ENCODE measurements at regions not wholly inside any gene's neighbourhood (a gene's known extent, or its start where the extent isn't known, plus 50 kb on each side); places are given as distances from the start of the nearest gene placed in this dataset.

- TF ChIP-seq GATAD2A (IDR thresholded peaks at IDR 0.05) (no peak), POLR2A (conservative IDR thresholded peaks at IDR 0.05) (no peak), CTCF (IDR thresholded peaks at IDR 0.05 in 2 of 3, conservative IDR thresholded peaks at IDR 0.05 in 1 of 3; ENCODE audit: insufficient read depth in 2 of 3, low read depth in 1 of 3, low read length in 3 of 3) (no peak), EZH2 (IDR thresholded peaks at IDR 0.05; ENCODE audit: borderline replicate concordance, low read depth, low read length) (no peak), IRF1 (CRISPR knock-in tag; IDR thresholded peaks at IDR 0.05; ENCODE audit: borderline replicate concordance) (no peak), CHD1 (IDR thresholded peaks at IDR 0.05; ENCODE audit: low read length) (no peak), TSHZ1 (CRISPR knock-in tag; IDR thresholded peaks at IDR 0.05) (no peak), XRCC5 (IDR thresholded peaks at IDR 0.05; ENCODE audit: low read depth, low read length) (no peak), TAF1 (IDR thresholded peaks at IDR 0.05; ENCODE audit: control insufficient read depth, extremely low read depth, insufficient read depth, low read length, severe bottlenecking) (no peak), ZNF324 (CRISPR knock-in tag; IDR thresholded peaks at IDR 0.05) (no peak), NR4A1 (CRISPR knock-in tag; IDR thresholded peaks at IDR 0.05) (no peak), NR4A1 (tag; IDR thresholded peaks at IDR 0.05) (no peak)
- TF ChIP-seq, protein P1, sequence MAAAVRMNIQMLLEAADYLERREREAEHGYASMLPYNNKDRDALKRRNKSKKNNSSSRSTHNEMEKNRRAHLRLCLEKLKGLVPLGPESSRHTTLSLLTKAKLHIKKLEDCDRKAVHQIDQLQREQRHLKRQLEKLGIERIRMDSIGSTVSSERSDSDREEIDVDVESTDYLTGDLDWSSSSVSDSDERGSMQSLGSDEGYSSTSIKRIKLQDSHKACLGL (CRISPR knock-in tag; IDR thresholded peaks at IDR 0.05; ENCODE audit: borderline replicate concordance, poor library complexity, severe bottlenecking): no peak
Observed at GRCh38 chrX:4238916-4239315, 525.5 kb upstream of the PRKX start.
